ENCODE measurements at regions not wholly inside any gene's neighbourhood (a gene's known extent, or its start where the extent isn't known, plus 50 kb on each side); places are given as distances from the start of the nearest gene placed in this dataset.

DNA sequence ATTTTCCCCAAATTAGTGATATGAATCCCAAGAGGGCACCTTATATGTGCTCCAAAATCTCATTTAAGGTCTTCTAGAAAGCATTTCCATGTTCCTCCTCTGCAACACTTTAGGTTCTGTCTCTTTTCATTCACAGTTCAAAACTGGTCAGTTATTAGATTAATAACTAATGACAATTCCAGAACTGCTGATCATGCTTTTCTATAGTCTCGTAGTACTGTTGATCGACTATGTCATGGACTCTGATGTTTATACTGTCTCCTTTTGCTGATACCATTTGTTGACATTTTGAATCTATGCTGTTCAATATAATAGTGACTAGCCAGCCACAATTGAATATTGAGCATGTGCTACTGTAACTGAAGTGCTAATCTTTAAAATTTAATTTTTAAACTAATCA is 728.3 kb downstream of the LRFN5 start:
- TF ChIP-seq, protein P1, sequence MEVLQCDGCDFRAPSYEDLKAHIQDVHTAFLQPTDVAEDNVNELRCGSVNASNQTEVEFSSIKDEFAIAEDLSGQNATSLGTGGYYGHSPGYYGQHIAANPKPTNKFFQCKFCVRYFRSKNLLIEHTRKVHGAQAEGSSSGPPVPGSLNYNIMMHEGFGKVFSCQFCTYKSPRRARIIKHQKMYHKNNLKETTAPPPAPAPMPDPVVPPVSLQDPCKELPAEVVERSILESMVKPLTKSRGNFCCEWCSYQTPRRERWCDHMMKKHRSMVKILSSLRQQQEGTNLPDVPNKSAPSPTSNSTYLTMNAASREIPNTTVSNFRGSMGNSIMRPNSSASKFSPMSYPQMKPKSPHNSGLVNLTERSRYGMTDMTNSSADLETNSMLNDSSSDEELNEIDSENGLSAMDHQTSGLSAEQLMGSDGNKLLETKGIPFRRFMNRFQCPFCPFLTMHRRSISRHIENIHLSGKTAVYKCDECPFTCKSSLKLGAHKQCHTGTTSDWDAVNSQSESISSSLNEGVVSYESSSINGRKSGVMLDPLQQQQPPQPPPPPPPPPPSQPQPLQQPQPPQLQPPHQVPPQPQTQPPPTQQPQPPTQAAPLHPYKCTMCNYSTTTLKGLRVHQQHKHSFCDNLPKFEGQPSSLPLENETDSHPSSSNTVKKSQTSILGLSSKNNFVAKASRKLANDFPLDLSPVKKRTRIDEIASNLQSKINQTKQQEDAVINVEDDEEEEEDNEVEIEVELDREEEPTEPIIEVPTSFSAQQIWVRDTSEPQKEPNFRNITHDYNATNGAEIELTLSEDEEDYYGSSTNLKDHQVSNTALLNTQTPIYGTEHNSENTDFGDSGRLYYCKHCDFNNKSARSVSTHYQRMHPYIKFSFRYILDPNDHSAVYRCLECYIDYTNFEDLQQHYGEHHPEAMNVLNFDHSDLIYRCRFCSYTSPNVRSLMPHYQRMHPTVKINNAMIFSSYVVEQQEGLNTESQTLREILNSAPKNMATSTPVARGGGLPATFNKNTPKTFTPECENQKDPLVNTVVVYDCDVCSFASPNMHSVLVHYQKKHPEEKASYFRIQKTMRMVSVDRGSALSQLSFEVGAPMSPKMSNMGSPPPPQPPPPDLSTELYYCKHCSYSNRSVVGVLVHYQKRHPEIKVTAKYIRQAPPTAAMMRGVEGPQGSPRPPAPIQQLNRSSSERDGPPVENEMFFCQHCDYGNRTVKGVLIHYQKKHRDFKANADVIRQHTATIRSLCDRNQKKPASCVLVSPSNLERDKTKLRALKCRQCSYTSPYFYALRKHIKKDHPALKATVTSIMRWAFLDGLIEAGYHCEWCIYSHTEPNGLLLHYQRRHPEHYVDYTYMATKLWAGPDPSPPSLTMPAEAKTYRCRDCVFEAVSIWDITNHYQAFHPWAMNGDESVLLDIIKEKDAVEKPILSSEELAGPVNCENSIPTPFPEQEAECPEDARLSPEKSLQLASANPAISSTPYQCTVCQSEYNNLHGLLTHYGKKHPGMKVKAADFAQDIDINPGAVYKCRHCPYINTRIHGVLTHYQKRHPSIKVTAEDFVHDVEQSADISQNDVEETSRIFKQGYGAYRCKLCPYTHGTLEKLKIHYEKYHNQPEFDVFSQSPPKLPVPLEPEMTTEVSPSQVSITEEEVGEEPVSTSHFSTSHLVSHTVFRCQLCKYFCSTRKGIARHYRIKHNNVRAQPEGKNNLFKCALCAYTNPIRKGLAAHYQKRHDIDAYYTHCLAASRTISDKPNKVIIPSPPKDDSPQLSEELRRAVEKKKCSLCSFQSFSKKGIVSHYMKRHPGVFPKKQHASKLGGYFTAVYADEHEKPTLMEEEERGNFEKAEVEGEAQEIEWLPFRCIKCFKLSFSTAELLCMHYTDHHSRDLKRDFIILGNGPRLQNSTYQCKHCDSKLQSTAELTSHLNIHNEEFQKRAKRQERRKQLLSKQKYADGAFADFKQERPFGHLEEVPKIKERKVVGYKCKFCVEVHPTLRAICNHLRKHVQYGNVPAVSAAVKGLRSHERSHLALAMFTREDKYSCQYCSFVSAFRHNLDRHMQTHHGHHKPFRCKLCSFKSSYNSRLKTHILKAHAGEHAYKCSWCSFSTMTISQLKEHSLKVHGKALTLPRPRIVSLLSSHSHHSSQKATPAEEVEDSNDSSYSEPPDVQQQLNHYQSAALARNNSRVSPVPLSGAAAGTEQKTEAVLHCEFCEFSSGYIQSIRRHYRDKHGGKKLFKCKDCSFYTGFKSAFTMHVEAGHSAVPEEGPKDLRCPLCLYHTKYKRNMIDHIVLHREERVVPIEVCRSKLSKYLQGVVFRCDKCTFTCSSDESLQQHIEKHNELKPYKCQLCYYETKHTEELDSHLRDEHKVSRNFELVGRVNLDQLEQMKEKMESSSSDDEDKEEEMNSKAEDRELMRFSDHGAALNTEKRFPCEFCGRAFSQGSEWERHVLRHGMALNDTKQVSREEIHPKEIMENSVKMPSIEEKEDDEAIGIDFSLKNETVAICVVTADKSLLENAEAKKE (CRISPR knock-in tag; IDR thresholded peaks at IDR 0.05) = no peak
- TF ChIP-seq ZNF114 (CRISPR knock-in tag; IDR thresholded peaks at IDR 0.05) (no peak), JUNB (IDR thresholded peaks at IDR 0.05; ENCODE audit: unreplicated experiment) (no peak), ZNF331 (CRISPR knock-in tag; IDR thresholded peaks at IDR 0.05; ENCODE audit: low read depth) (no peak), STAT1 (IDR thresholded peaks at IDR 0.05; ENCODE audit: unreplicated experiment) (no peak), EZH2 (IDR thresholded peaks at IDR 0.05; ENCODE audit: low read depth, unreplicated experiment) (no peak), NANOG (IDR thresholded peaks at IDR 0.05; ENCODE audit: borderline replicate concordance) (no peak), CREB1 (CRISPR knock-in tag; IDR thresholded peaks at IDR 0.05; ENCODE audit: low read depth) (no peak), EZH2phosphoT487 (IDR thresholded peaks at IDR 0.05; ENCODE audit: unreplicated experiment) (no peak), POLR2AphosphoS5 (IDR thresholded peaks at IDR 0.05; ENCODE audit: low read depth) (no peak)
- TF ChIP-seq, protein P2, sequence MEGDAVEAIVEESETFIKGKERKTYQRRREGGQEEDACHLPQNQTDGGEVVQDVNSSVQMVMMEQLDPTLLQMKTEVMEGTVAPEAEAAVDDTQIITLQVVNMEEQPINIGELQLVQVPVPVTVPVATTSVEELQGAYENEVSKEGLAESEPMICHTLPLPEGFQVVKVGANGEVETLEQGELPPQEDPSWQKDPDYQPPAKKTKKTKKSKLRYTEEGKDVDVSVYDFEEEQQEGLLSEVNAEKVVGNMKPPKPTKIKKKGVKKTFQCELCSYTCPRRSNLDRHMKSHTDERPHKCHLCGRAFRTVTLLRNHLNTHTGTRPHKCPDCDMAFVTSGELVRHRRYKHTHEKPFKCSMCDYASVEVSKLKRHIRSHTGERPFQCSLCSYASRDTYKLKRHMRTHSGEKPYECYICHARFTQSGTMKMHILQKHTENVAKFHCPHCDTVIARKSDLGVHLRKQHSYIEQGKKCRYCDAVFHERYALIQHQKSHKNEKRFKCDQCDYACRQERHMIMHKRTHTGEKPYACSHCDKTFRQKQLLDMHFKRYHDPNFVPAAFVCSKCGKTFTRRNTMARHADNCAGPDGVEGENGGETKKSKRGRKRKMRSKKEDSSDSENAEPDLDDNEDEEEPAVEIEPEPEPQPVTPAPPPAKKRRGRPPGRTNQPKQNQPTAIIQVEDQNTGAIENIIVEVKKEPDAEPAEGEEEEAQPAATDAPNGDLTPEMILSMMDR (conservative IDR thresholded peaks at IDR 0.05; ENCODE audit: low read depth in 2 of 2) = no peak
- TF ChIP-seq, protein P3, sequence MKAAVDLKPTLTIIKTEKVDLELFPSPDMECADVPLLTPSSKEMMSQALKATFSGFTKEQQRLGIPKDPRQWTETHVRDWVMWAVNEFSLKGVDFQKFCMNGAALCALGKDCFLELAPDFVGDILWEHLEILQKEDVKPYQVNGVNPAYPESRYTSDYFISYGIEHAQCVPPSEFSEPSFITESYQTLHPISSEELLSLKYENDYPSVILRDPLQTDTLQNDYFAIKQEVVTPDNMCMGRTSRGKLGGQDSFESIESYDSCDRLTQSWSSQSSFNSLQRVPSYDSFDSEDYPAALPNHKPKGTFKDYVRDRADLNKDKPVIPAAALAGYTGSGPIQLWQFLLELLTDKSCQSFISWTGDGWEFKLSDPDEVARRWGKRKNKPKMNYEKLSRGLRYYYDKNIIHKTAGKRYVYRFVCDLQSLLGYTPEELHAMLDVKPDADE (IDR thresholded peaks at IDR 0.05) = no peak
- TF ChIP-seq, protein P4, sequence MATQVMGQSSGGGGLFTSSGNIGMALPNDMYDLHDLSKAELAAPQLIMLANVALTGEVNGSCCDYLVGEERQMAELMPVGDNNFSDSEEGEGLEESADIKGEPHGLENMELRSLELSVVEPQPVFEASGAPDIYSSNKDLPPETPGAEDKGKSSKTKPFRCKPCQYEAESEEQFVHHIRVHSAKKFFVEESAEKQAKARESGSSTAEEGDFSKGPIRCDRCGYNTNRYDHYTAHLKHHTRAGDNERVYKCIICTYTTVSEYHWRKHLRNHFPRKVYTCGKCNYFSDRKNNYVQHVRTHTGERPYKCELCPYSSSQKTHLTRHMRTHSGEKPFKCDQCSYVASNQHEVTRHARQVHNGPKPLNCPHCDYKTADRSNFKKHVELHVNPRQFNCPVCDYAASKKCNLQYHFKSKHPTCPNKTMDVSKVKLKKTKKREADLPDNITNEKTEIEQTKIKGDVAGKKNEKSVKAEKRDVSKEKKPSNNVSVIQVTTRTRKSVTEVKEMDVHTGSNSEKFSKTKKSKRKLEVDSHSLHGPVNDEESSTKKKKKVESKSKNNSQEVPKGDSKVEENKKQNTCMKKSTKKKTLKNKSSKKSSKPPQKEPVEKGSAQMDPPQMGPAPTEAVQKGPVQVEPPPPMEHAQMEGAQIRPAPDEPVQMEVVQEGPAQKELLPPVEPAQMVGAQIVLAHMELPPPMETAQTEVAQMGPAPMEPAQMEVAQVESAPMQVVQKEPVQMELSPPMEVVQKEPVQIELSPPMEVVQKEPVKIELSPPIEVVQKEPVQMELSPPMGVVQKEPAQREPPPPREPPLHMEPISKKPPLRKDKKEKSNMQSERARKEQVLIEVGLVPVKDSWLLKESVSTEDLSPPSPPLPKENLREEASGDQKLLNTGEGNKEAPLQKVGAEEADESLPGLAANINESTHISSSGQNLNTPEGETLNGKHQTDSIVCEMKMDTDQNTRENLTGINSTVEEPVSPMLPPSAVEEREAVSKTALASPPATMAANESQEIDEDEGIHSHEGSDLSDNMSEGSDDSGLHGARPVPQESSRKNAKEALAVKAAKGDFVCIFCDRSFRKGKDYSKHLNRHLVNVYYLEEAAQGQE (IDR thresholded peaks at IDR 0.05; ENCODE audit: unreplicated experiment) = no peak
- Histone ChIP-seq H3F3A (replicated peaks; ENCODE audit: low read depth) (no peaks in the 10 kb centered on the region), H2AFZ (no peak overlapping the region), H3K4me1 (ENCODE audit: insufficient read depth) (peaks cover 15% of the 10 kb centered on the region; the same call in 1 of the 2 replicates), H4K20me1 (replicated peaks; ENCODE audit: insufficient read depth) (no peaks in the 10 kb centered on the region), H3K27ac (ENCODE audit: low read depth) (no peak overlapping the region), H3K4me2 (no peak overlapping the region), H3K27me3 (ENCODE audit: insufficient read depth) (peaks cover 48% of the 10 kb centered on the region), H3K79me2 (replicated peaks; ENCODE audit: insufficient read depth) (no peaks in the 10 kb centered on the region), H3K9me2 (ENCODE audit: insufficient read depth) (no peaks in the 10 kb centered on the region), H3K36me3 (ENCODE audit: insufficient read depth) (no peaks in the 10 kb centered on the region), H3K4me3 (no peak overlapping the region)
- DNase-seq (ENCODE audit: low spot score) (no peak), ATAC-seq (no peak)
- Mint-ChIP-seq H3K4me3 (no peak overlapping the region), H3K4me1 (peaks cover 9% of the 10 kb centered on the region), H3K36me3 (ENCODE audit: low read depth) (peaks cover 14% of the 10 kb centered on the region; the same call in 2 of the 3 replicates), H3K9me3 (peaks cover 23% of the 10 kb centered on the region), H3K27me3 (ENCODE audit: insufficient read depth, low read depth, poor library complexity) (peaks cover 47% of the 10 kb centered on the region), H3K27ac (no peak overlapping the region)

Measured in GM23338 (cell line).